ENCODE measurements at regions not wholly inside any gene's neighbourhood (a gene's known extent, or its start where the extent isn't known, plus 50 kb on each side); places are given as distances from the start of the nearest gene placed in this dataset.
"Not testable (repeated sequence)": the region's sequence is repeated elsewhere in the genome, so short reads cannot be mapped to it uniquely, and the experiment has no call there.

GRCh38 chr6:159627939-159628338 lies 65.1 kb downstream of the SOD2 start:
- TF ChIP-seq CTCF (IDR thresholded peaks at IDR 0.05; ENCODE audit: insufficient read depth, low read depth, low read length, missing control alignments), result no peak
- DNase-seq (ENCODE audit: low read depth), result no peak
- no peak overlapping the region for H3K4me3 ChIP-seq (ENCODE audit: low read length)

GRCh38 chr6:159626506-159626905 lies 66.5 kb downstream of the SOD2 start:
- DNase-seq (ENCODE audit: low read depth); H3K4me3 ChIP-seq (ENCODE audit: low read length): not testable (repeated sequence)

GRCh38 chr6:159623156-159623555 lies 69.9 kb downstream of the SOD2 start:
- H3K4me3 ChIP-seq (ENCODE audit: low read length), result no peak overlapping the region
- no peak for TF ChIP-seq CTCF (IDR thresholded peaks at IDR 0.05; ENCODE audit: insufficient read depth, low read depth, low read length, missing control alignments)
- DNase-seq (ENCODE audit: low read depth), result no peak

GRCh38 chr6:159620947-159621346 lies 72.1 kb downstream of the SOD2 start:
- no peak overlapping the region for H3K4me3 ChIP-seq (ENCODE audit: low read length)
- no peak for TF ChIP-seq CTCF (IDR thresholded peaks at IDR 0.05; ENCODE audit: insufficient read depth, low read depth, low read length, missing control alignments)
- DNase-seq (ENCODE audit: low read depth), result no peak

- H3K4me3 ChIP-seq (ENCODE audit: low read length), result no peak overlapping the region
These were observed 75.6 kb downstream of the SOD2 start for GRCh38 chr6:159617444-159617843.

GRCh38 chr6:159616456-159616855 lies 76.6 kb downstream of the SOD2 start:
- no peak overlapping the region for H3K4me3 ChIP-seq (ENCODE audit: low read length)
- TF ChIP-seq CTCF (IDR thresholded peaks at IDR 0.05; ENCODE audit: insufficient read depth, low read depth, low read length, missing control alignments), result no peak
- DNase-seq (ENCODE audit: low read depth), result no peak

More at GRCh38 chr6:159617444-159617843, 75.6 kb downstream of the SOD2 start:
- no peak for TF ChIP-seq CTCF (IDR thresholded peaks at IDR 0.05; ENCODE audit: insufficient read depth, low read depth, low read length, missing control alignments)
- DNase-seq (ENCODE audit: low read depth), result no peak

GRCh38 chr6:159615918-159616317 lies 77.1 kb downstream of the SOD2 start:
- no peak for DNase-seq (ENCODE audit: low read depth)
- no peak for TF ChIP-seq CTCF (IDR thresholded peaks at IDR 0.05; ENCODE audit: insufficient read depth, low read depth, low read length, missing control alignments)
- no peak overlapping the region for H3K4me3 ChIP-seq (ENCODE audit: low read length)

GRCh38 chr6:159610881-159611280 lies 82.2 kb downstream of the SOD2 start:
- no peak for TF ChIP-seq CTCF (IDR thresholded peaks at IDR 0.05; ENCODE audit: insufficient read depth, low read depth, low read length, missing control alignments)

More at GRCh38 chr6:159610881-159611280, 82.2 kb downstream of the SOD2 start:
- no peak for DNase-seq (ENCODE audit: low read depth)
- H3K4me3 ChIP-seq (ENCODE audit: low read length), result no peak overlapping the region

All from epithelial cell of esophagus (primary cell).